SH-SY5Y (cell line): ENCODE measurements at regions not wholly inside any gene's neighbourhood (a gene's known extent, or its start where the extent isn't known, plus 50 kb on each side); places are given as distances from the start of the nearest gene placed in this dataset.

Experiments
- GATA2 ChIP-seq: IDR thresholded peaks from 2 replicates; pipeline ENCODE4 v1.6.1; 2011; ENCODE audit warnings: mild to moderate bottlenecking, low read depth, low read length
- GATA3 ChIP-seq: IDR thresholded peaks from 2 replicates; pipeline ENCODE4 v1.6.1; 2011; ENCODE audit warnings: low read depth, mild to moderate bottlenecking, low read length, moderate library complexity

DNA sequence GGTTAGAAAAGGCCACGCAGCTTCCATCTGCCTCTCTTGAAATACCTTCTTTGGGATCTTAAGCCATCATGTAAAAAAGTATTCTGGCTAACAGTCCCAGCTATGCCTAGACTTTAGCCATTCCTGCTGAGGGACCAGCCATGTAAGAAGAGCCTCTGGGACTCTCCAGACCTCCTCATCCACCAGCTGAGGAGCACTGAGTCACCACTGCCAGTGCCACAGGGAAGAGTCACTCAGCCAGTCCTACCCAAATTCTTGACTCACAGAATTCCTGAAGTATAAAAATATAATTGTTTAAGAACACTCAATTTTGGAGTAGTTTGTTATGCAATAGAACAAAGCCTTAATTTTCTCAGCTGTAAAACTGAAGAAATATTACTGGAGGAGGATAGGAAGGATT lies 436.7 kb downstream of the ZEB2 start:
- TF ChIP-seq GATA2 (no peak), GATA3 (no peak)
